MM.1S (cell line): ENCODE measurements at regions not wholly inside any gene's neighbourhood (a gene's known extent, or its start where the extent isn't known, plus 50 kb on each side); places are given as distances from the start of the nearest gene placed in this dataset.

Experiments
- CTCF ChIP-seq: fragments of 300-600 bp; sonication (generic); IDR thresholded peaks from 2 replicates; pipeline ENCODE4 v1.5.1; 2016; ENCODE audit warnings: antibody characterized with exemption, low read length, mixed read lengths
- EZH2phosphoT487 ChIP-seq: fragments of 300-600 bp; sonication (generic); IDR thresholded peaks from 2 replicates; pipeline ENCODE4 v1.6.1; 2018; ENCODE audit warnings: antibody characterized with exemption, low read length

DNA sequence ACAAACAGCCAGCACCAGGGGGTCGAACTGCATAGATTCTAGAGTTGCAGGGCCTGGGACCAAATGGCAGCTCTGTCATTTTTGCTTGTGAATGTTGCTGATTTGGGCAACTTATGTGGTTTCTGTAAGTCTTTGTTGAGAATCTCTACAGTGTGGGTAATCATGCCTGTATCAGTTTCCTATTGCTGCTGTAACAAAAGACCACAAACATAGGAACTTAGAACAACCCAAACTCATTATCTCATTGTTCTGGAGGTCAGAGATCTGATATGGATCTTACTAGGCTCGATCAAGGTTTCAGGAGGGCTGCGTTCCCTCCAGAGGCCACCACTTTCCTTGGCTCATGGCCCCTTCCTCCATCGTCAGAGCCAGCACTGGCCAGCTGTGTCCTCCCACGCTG, 86.8 kb upstream of the SH3BP4 start:
- TF ChIP-seq EZH2phosphoT487 (no peak), CTCF (no peak)
